Calu3 (cell line): ENCODE measurements at regions not wholly inside any gene's neighbourhood (a gene's known extent, or its start where the extent isn't known, plus 50 kb on each side); places are given as distances from the start of the nearest gene placed in this dataset.

Source experiments
- BruUV-seq: library from RNA; stranded (reverse); fragments of 400-500 nt; replicated peaks from 2 replicates; lab custom pipeline; 2021; lab: Mats Ljungman, UMichigan
- CTCF ChIA-PET: fragments of 300-600 bp; sonication (Branson Sonifier 250); formaldehyde crosslinking; loops from one replicate; lab custom pipeline; 2022; ENCODE audit warnings: antibody characterized with exemption; lab: Charles Lee
- DNase-seq: peaks from one replicate; pipeline ENCODE4 v3.0.0; 2022
- H3K27ac Mint-ChIP-seq: one replicate; pipeline ENCODE4 v1.8.0; 2022; ENCODE audit warnings: mixed read lengths; ENCODE audit not compliant: unreplicated experiment
- H3K27me3 Mint-ChIP-seq: one replicate; pipeline ENCODE4 v1.8.0; 2022; ENCODE audit warnings: mixed read lengths; ENCODE audit not compliant: unreplicated experiment
- H3K36me3 Mint-ChIP-seq: one replicate; pipeline ENCODE4 v1.8.0; 2022; ENCODE audit warnings: mild to moderate bottlenecking, moderate library complexity, mixed read lengths; ENCODE audit not compliant: insufficient read depth, unreplicated experiment
- H3K4me1 Mint-ChIP-seq: one replicate; pipeline ENCODE4 v1.8.0; 2022; ENCODE audit warnings: mild to moderate bottlenecking, low read depth, mixed read lengths; ENCODE audit not compliant: unreplicated experiment
- H3K4me3 Mint-ChIP-seq: one replicate; pipeline ENCODE4 v1.8.0; 2022; ENCODE audit warnings: mild to moderate bottlenecking, low read depth, moderate library complexity, mixed read lengths; ENCODE audit not compliant: unreplicated experiment
- H3K9me3 Mint-ChIP-seq: one replicate; pipeline ENCODE4 v1.8.0; 2022; ENCODE audit warnings: low read depth, mixed read lengths; ENCODE audit not compliant: unreplicated experiment
- CTCF ChIP-seq: fragments of 200-600 bp; IDR thresholded peaks from one replicate; pipeline ENCODE4 v1.8.0; 2022; ENCODE audit warnings: antibody characterized with exemption; ENCODE audit not compliant: unreplicated experiment
- intact Hi-C: fragments of 100-400 bp; cut with micrococcal nuclease; formaldehyde crosslinking; loops from one replicate; pipeline ENCODE4 v1.10.0; 2022; ENCODE audit not compliant: unreplicated experiment

- TF ChIP-seq CTCF = no peak
- DNase-seq = peak; percentile 27
These were observed 74.3 kb downstream of the SAMD9 start for GRCh38 chr7:93043385-93043985.

GRCh38 chr7:93040355-93040754, 77.4 kb downstream of the SAMD9 start:
- no peaks in the 10 kb centered on the region for H3K4me1 Mint-ChIP-seq

More at GRCh38 chr7:93043385-93043985, 74.3 kb downstream of the SAMD9 start:
- H3K27me3 Mint-ChIP-seq = no peaks in the 10 kb centered on the region
- no peaks in the 10 kb centered on the region for H3K36me3 Mint-ChIP-seq
- H3K27ac Mint-ChIP-seq = no peak overlapping the region
- no TSS peak for BruUV-seq
- CTCF ChIA-PET = no interaction called here
- no peaks in the 10 kb centered on the region for H3K4me1 Mint-ChIP-seq
- intact Hi-C loops = no loop called here
- H3K4me3 Mint-ChIP-seq = peak overlapping the region; percentile 60
- H3K9me3 Mint-ChIP-seq = no peaks in the 10 kb centered on the region

GRCh38 chr7:93039786-93040185, 78.0 kb downstream of the SAMD9 start:
- no peaks in the 10 kb centered on the region for H3K4me1 Mint-ChIP-seq
- no peak overlapping the region for H3K27ac Mint-ChIP-seq
- no peaks in the 10 kb centered on the region for H3K27me3 Mint-ChIP-seq
- BruUV-seq = no TSS peak
- CTCF ChIA-PET = no interaction called here
- no peaks in the 10 kb centered on the region for H3K36me3 Mint-ChIP-seq
- no peak for TF ChIP-seq CTCF
- H3K4me3 Mint-ChIP-seq = no peak overlapping the region
- intact Hi-C loops = no loop called here
- no peak for DNase-seq
- H3K9me3 Mint-ChIP-seq = no peaks in the 10 kb centered on the region

More at GRCh38 chr7:93040355-93040754, 77.4 kb downstream of the SAMD9 start:
- intact Hi-C loops = no loop called here
- H3K36me3 Mint-ChIP-seq = no peaks in the 10 kb centered on the region
- CTCF ChIA-PET = no interaction called here
- H3K9me3 Mint-ChIP-seq = no peaks in the 10 kb centered on the region
- no TSS peak for BruUV-seq
- no peak overlapping the region for H3K4me3 Mint-ChIP-seq
- H3K27ac Mint-ChIP-seq = no peak overlapping the region
- no peak for TF ChIP-seq CTCF
- no peaks in the 10 kb centered on the region for H3K27me3 Mint-ChIP-seq
- no peak for DNase-seq

GRCh38 chr7:93039282-93039681, 78.5 kb downstream of the SAMD9 start:
- Mint-ChIP-seq H3K4me3 (no peak overlapping the region), H3K27me3 (no peaks in the 10 kb centered on the region)
- CTCF ChIA-PET = no interaction called here

More at GRCh38 chr7:93039282-93039681, 78.5 kb downstream of the SAMD9 start:
- DNase-seq = no peak
- Mint-ChIP-seq H3K36me3 (no peaks in the 10 kb centered on the region), H3K27ac (no peak overlapping the region), H3K9me3 (no peaks in the 10 kb centered on the region), H3K4me1 (no peaks in the 10 kb centered on the region)
- TF ChIP-seq CTCF = no peak
- intact Hi-C loops = no loop called here
- no TSS peak for BruUV-seq
